ENCODE measurements at regions not wholly inside any gene's neighbourhood (a gene's known extent, or its start where the extent isn't known, plus 50 kb on each side); places are given as distances from the start of the nearest gene placed in this dataset.

DNA sequence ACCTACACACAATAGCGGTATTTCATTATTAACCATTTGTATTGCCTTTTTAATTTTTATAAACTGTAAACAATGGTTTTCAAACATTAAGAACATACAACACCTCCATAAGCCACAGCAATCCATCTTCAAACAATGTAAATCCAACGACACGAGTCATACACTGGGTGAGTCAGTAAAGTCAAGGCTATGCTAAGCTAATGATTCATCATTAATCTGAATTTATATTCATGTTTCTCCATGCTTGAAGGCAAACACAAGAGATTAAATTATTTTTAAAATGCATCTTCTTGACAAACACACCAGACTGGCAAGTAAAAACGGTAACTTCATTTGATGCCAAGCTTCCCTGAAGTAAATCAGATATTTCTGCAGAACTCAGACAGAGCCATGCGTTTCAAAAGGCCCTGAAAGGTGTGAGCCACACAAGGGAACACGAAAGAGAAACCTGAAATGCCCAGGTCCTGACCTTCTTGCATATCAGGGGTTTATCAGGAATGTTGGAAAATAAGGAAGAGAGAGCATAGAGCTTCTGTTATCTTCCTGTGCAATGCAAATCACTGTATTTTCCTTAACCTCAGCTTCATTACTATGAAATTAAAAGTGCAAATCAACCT lies 162.5 kb downstream of the ALDH8A1 start:
- Mint-ChIP-seq H3K27me3 (ENCODE audit: insufficient read depth, low read depth) (peaks cover 2% of the 10 kb centered on the region), H3K27ac (no peak overlapping the region), H3K4me3 (no peak overlapping the region), H3K4me1 (no peaks in the 10 kb centered on the region), H3K36me3 (peaks cover under 1% of the 10 kb centered on the region), H3K9me3 (peaks cover 17% of the 10 kb centered on the region)
- TF ChIP-seq, protein P1, sequence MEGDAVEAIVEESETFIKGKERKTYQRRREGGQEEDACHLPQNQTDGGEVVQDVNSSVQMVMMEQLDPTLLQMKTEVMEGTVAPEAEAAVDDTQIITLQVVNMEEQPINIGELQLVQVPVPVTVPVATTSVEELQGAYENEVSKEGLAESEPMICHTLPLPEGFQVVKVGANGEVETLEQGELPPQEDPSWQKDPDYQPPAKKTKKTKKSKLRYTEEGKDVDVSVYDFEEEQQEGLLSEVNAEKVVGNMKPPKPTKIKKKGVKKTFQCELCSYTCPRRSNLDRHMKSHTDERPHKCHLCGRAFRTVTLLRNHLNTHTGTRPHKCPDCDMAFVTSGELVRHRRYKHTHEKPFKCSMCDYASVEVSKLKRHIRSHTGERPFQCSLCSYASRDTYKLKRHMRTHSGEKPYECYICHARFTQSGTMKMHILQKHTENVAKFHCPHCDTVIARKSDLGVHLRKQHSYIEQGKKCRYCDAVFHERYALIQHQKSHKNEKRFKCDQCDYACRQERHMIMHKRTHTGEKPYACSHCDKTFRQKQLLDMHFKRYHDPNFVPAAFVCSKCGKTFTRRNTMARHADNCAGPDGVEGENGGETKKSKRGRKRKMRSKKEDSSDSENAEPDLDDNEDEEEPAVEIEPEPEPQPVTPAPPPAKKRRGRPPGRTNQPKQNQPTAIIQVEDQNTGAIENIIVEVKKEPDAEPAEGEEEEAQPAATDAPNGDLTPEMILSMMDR (IDR thresholded peaks at IDR 0.05), result no peak
- TF ChIP-seq EZH2 (IDR thresholded peaks at IDR 0.05) (no peak), EZH2phosphoT487 (IDR thresholded peaks at IDR 0.05) (no peak)
- Histone ChIP-seq H3K27me3 (no peaks in the 10 kb centered on the region), H4K20me1 (ENCODE audit: low read depth) (no peaks in the 10 kb centered on the region), H3K36me3 (no peaks in the 10 kb centered on the region), H3K79me2 (ENCODE audit: low read depth) (no peaks in the 10 kb centered on the region), H3K4me2 (no peak overlapping the region), H3K4me1 (no peaks in the 10 kb centered on the region), H3K4me3 (no peak overlapping the region), H2AFZ (replicated peaks) (no peak overlapping the region), H3K27ac (no peak overlapping the region), H3K9ac (no peak overlapping the region), H3F3A (ENCODE audit: low read depth) (no peaks in the 10 kb centered on the region), H3K9me3 (ENCODE audit: low read depth) (no peaks in the 10 kb centered on the region)
- no peak for DNase-seq (ENCODE audit: low spot score)

DNA sequence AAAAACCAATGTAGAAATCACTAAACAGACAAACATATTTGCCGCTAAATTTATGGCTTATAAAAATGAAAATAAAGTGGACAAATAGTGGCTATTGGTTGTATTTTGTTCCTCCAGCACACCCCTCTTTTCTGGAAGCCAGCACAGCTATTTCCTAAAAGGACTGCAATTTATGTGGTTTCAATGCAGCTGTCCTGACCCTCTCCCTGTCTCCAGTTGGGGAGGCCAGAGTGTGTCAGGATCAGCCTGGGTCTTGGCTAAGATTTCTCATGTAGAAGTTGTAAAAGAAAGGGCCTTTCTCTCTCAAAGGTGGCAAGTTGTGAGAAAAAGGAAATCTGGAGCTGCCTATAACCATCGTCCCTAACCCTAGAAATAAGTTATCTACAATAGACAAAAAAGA lies 165.6 kb downstream of the ALDH8A1 start:
- no peak overlapping the region for H3K27ac Mint-ChIP-seq
- Histone ChIP-seq H3K79me2 (ENCODE audit: low read depth) (no peaks in the 10 kb centered on the region), H4K20me1 (ENCODE audit: low read depth) (no peaks in the 10 kb centered on the region), H3F3A (ENCODE audit: low read depth) (no peaks in the 10 kb centered on the region), H3K9me3 (ENCODE audit: low read depth) (no peaks in the 10 kb centered on the region), H3K36me3 (no peaks in the 10 kb centered on the region), H3K4me3 (no peak overlapping the region), H2AFZ (replicated peaks) (no peak overlapping the region), H3K9ac (no peak overlapping the region), H3K4me1 (no peaks in the 10 kb centered on the region), H3K27ac (no peak overlapping the region), H3K4me2 (no peak overlapping the region), H3K27me3 (no peaks in the 10 kb centered on the region)
- no peak overlapping the region for H3K4me3 Mint-ChIP-seq
- no peaks in the 10 kb centered on the region for H3K36me3 Mint-ChIP-seq
- H3K9me3 Mint-ChIP-seq, result peaks cover 5% of the 10 kb centered on the region
- H3K4me1 Mint-ChIP-seq, result no peaks in the 10 kb centered on the region
- no peak for DNase-seq (ENCODE audit: low spot score)
- TF ChIP-seq, protein P1 (IDR thresholded peaks at IDR 0.05), result no peak
- TF ChIP-seq EZH2phosphoT487 (IDR thresholded peaks at IDR 0.05) (no peak), EZH2 (IDR thresholded peaks at IDR 0.05) (no peak)
- peaks cover 2% of the 10 kb centered on the region for H3K27me3 Mint-ChIP-seq (ENCODE audit: insufficient read depth, low read depth)

DNA sequence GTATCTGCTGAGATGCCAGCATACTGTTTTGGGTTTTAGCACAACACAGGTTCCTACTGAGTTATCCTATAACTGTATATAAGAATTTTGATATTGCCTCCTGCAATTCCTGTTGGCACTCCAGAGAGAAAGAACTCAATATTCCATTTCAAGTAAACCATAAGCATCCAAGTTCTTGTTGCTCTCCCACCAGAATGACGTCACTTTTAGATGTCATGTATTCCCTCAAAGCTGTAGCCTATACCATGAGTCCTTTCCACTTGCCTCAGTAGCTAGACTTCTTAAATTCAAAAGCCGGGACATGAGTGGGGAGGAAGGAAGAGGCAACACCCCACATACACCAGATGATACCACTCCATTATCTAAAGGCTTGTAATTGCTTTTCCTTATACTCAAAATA lies 171.5 kb downstream of the ALDH8A1 start:
- TF ChIP-seq EZH2 (IDR thresholded peaks at IDR 0.05) (no peak), EZH2phosphoT487 (IDR thresholded peaks at IDR 0.05) (no peak)
- TF ChIP-seq, protein P1 (IDR thresholded peaks at IDR 0.05), result no peak
- Mint-ChIP-seq H3K4me3 (no peak overlapping the region), H3K9me3 (peaks cover 10% of the 10 kb centered on the region), H3K27ac (no peak overlapping the region), H3K27me3 (ENCODE audit: insufficient read depth, low read depth) (no peaks in the 10 kb centered on the region), H3K4me1 (no peaks in the 10 kb centered on the region), H3K36me3 (no peaks in the 10 kb centered on the region)
- no peaks in the 10 kb centered on the region for H3K36me3 ChIP-seq
- H2AFZ ChIP-seq (replicated peaks), result no peak overlapping the region
- no peak overlapping the region for H3K4me2 ChIP-seq
- H3K27me3 ChIP-seq, result no peaks in the 10 kb centered on the region
- no peaks in the 10 kb centered on the region for H3K9me3 ChIP-seq (ENCODE audit: low read depth)
- no peaks in the 10 kb centered on the region for H3F3A ChIP-seq (ENCODE audit: low read depth)
- H3K79me2 ChIP-seq (ENCODE audit: low read depth), result no peaks in the 10 kb centered on the region
- H3K4me1 ChIP-seq, result no peaks in the 10 kb centered on the region
- no peak for DNase-seq (ENCODE audit: low spot score)
- no peak overlapping the region for H3K9ac ChIP-seq
- H3K4me3 ChIP-seq, result no peak overlapping the region
- H3K27ac ChIP-seq, result no peak overlapping the region
- H4K20me1 ChIP-seq (ENCODE audit: low read depth), result no peaks in the 10 kb centered on the region

All from neural progenitor cell (in vitro differentiated cells).